ENCODE measurements at regions not wholly inside any gene's neighbourhood (a gene's known extent, or its start where the extent isn't known, plus 50 kb on each side); places are given as distances from the start of the nearest gene placed in this dataset.

- TF ChIP-seq CTCF (IDR thresholded peaks at IDR 0.05; ENCODE audit: poor library complexity): no peak
- TF ChIP-seq EZH2 (IDR thresholded peaks at IDR 0.05; ENCODE audit: borderline replicate concordance): no peak
- TF ChIP-seq EZH2phosphoT487 (IDR thresholded peaks at IDR 0.05; ENCODE audit: low read depth, severe bottlenecking, unreplicated experiment): no peak
These were observed 143.0 kb downstream of the MAGEB17 start for GRCh38 chrX:16310326-16310725.
